ENCODE measurements at regions not wholly inside any gene's neighbourhood (a gene's known extent, or its start where the extent isn't known, plus 50 kb on each side); places are given as distances from the start of the nearest gene placed in this dataset.

- no peak overlapping the region for H3K27ac ChIP-seq (ENCODE audit: low read length)
- no peaks in the 10 kb centered on the region for H3K27me3 ChIP-seq (ENCODE audit: control insufficient read depth, insufficient read depth, low read length)
- H3K4me3 ChIP-seq (ENCODE audit: low read length) = no peak overlapping the region
- no peaks in the 10 kb centered on the region for H3K36me3 ChIP-seq (ENCODE audit: control insufficient read depth, insufficient read depth, low read length)
- no peak for DNase-seq
- no peaks in the 10 kb centered on the region for H3K9me3 ChIP-seq (replicated peaks; ENCODE audit: control insufficient read depth, low read depth, low read length)
- no CpG with 5 or more reads among the region's 7 CpGs for WGBS (ENCODE audit: insufficient coverage)
- H3K4me1 ChIP-seq (ENCODE audit: control insufficient read depth, insufficient read depth, low read length) = no peaks in the 10 kb centered on the region
Observed at GRCh38 chr3:5384557-5385236, 197.2 kb downstream of the EDEM1 start.

- H3K36me3 ChIP-seq (ENCODE audit: control insufficient read depth, insufficient read depth, low read length) = no peaks in the 10 kb centered on the region
- DNase-seq = no peak
- no peaks in the 10 kb centered on the region for H3K4me1 ChIP-seq (ENCODE audit: control insufficient read depth, insufficient read depth, low read length)
- 50% methylated on average over 1 of the region's 1 CpG for WGBS (ENCODE audit: insufficient coverage)
- H3K9me3 ChIP-seq (replicated peaks; ENCODE audit: control insufficient read depth, low read depth, low read length) = no peaks in the 10 kb centered on the region
- H3K4me3 ChIP-seq (ENCODE audit: low read length) = no peak overlapping the region
- H3K27me3 ChIP-seq (ENCODE audit: control insufficient read depth, insufficient read depth, low read length) = no peaks in the 10 kb centered on the region
- no peak overlapping the region for H3K27ac ChIP-seq (ENCODE audit: low read length)
Observed at GRCh38 chr3:5388091-5388490, 200.6 kb downstream of the EDEM1 start.

GRCh38 chr3:5389057-5389456 lies 201.6 kb downstream of the EDEM1 start:
- H3K27ac ChIP-seq (ENCODE audit: low read length) = no peak overlapping the region
- H3K36me3 ChIP-seq (ENCODE audit: control insufficient read depth, insufficient read depth, low read length) = no peaks in the 10 kb centered on the region
- no peak for DNase-seq
- H3K9me3 ChIP-seq (replicated peaks; ENCODE audit: control insufficient read depth, low read depth, low read length) = no peaks in the 10 kb centered on the region
- no peak overlapping the region for H3K4me3 ChIP-seq (ENCODE audit: low read length)
- WGBS (ENCODE audit: insufficient coverage) = 80% methylated on average over 1 of the region's 4 CpGs
- no peaks in the 10 kb centered on the region for H3K27me3 ChIP-seq (ENCODE audit: control insufficient read depth, insufficient read depth, low read length)
- no peaks in the 10 kb centered on the region for H3K4me1 ChIP-seq (ENCODE audit: control insufficient read depth, insufficient read depth, low read length)

- Histone ChIP-seq H3K27me3 (ENCODE audit: control insufficient read depth, insufficient read depth, low read length) (no peaks in the 10 kb centered on the region), H3K4me3 (ENCODE audit: low read length) (no peak overlapping the region), H3K36me3 (ENCODE audit: control insufficient read depth, insufficient read depth, low read length) (no peaks in the 10 kb centered on the region), H3K4me1 (ENCODE audit: control insufficient read depth, insufficient read depth, low read length) (no peaks in the 10 kb centered on the region), H3K27ac (ENCODE audit: low read length) (no peak overlapping the region), H3K9me3 (replicated peaks; ENCODE audit: control insufficient read depth, low read depth, low read length) (no peaks in the 10 kb centered on the region)
- DNase-seq = no peak
- WGBS (ENCODE audit: insufficient coverage) = 53% methylated on average over 4 of the region's 5 CpGs
Observed at GRCh38 chr3:5390221-5390620, 202.7 kb downstream of the EDEM1 start.

GRCh38 chr3:5390936-5391625 lies 203.6 kb downstream of the EDEM1 start:
- WGBS (ENCODE audit: insufficient coverage) = 60% methylated on average over 1 of the region's 5 CpGs
- no peaks in the 10 kb centered on the region for H3K36me3 ChIP-seq (ENCODE audit: control insufficient read depth, insufficient read depth, low read length)

GRCh38 chr3:5401002-5401401 lies 213.5 kb downstream of the EDEM1 start:
- no peak overlapping the region for H3K4me3 ChIP-seq (ENCODE audit: low read length)
- no peak overlapping the region for H3K27ac ChIP-seq (ENCODE audit: low read length)
- H3K27me3 ChIP-seq (ENCODE audit: control insufficient read depth, insufficient read depth, low read length) = no peaks in the 10 kb centered on the region
- 80% methylated on average over 1 of the region's 10 CpGs for WGBS (ENCODE audit: insufficient coverage)
- DNase-seq = no peak
- H3K9me3 ChIP-seq (replicated peaks; ENCODE audit: control insufficient read depth, low read depth, low read length) = no peaks in the 10 kb centered on the region
- no peaks in the 10 kb centered on the region for H3K36me3 ChIP-seq (ENCODE audit: control insufficient read depth, insufficient read depth, low read length)
- no peaks in the 10 kb centered on the region for H3K4me1 ChIP-seq (ENCODE audit: control insufficient read depth, insufficient read depth, low read length)

More at GRCh38 chr3:5390936-5391625, 203.6 kb downstream of the EDEM1 start:
- no peak for DNase-seq
- Histone ChIP-seq H3K4me1 (ENCODE audit: control insufficient read depth, insufficient read depth, low read length) (no peaks in the 10 kb centered on the region), H3K9me3 (replicated peaks; ENCODE audit: control insufficient read depth, low read depth, low read length) (no peaks in the 10 kb centered on the region), H3K27me3 (ENCODE audit: control insufficient read depth, insufficient read depth, low read length) (no peaks in the 10 kb centered on the region), H3K27ac (ENCODE audit: low read length) (no peak overlapping the region), H3K4me3 (ENCODE audit: low read length) (no peak overlapping the region)

- Histone ChIP-seq H3K9me3 (replicated peaks; ENCODE audit: control insufficient read depth, low read depth, low read length) (no peaks in the 10 kb centered on the region), H3K4me1 (ENCODE audit: control insufficient read depth, insufficient read depth, low read length) (no peaks in the 10 kb centered on the region), H3K4me3 (ENCODE audit: low read length) (no peak overlapping the region), H3K27me3 (ENCODE audit: control insufficient read depth, insufficient read depth, low read length) (no peaks in the 10 kb centered on the region), H3K36me3 (ENCODE audit: control insufficient read depth, insufficient read depth, low read length) (no peaks in the 10 kb centered on the region), H3K27ac (ENCODE audit: low read length) (no peak overlapping the region)
- no peak for DNase-seq
- WGBS (ENCODE audit: insufficient coverage) = no CpG with 5 or more reads among the region's 2 CpGs
Observed at GRCh38 chr3:5404718-5405117, 217.2 kb downstream of the EDEM1 start.

- DNase-seq = peak; percentile 36
- no peaks in the 10 kb centered on the region for H3K27me3 ChIP-seq (ENCODE audit: control insufficient read depth, insufficient read depth, low read length)
- WGBS (ENCODE audit: insufficient coverage) = no CpG with 5 or more reads among the region's 2 CpGs
Observed at GRCh38 chr3:5411786-5412185, 224.3 kb downstream of the EDEM1 start.

GRCh38 chr3:5423076-5423475 lies 235.6 kb downstream of the EDEM1 start:
- DNase-seq = peak; percentile 29
- no CpG with 5 or more reads among the region's 4 CpGs for WGBS (ENCODE audit: insufficient coverage)
- H3K27me3 ChIP-seq (ENCODE audit: control insufficient read depth, insufficient read depth, low read length) = no peaks in the 10 kb centered on the region

More at GRCh38 chr3:5411786-5412185, 224.3 kb downstream of the EDEM1 start:
- Histone ChIP-seq H3K4me3 (ENCODE audit: low read length) (no peak overlapping the region), H3K4me1 (ENCODE audit: control insufficient read depth, insufficient read depth, low read length) (no peaks in the 10 kb centered on the region), H3K9me3 (replicated peaks; ENCODE audit: control insufficient read depth, low read depth, low read length) (no peaks in the 10 kb centered on the region), H3K36me3 (ENCODE audit: control insufficient read depth, insufficient read depth, low read length) (no peaks in the 10 kb centered on the region), H3K27ac (ENCODE audit: low read length) (no peak overlapping the region)

GRCh38 chr3:5423523-5423922 lies 236.0 kb downstream of the EDEM1 start:
- H3K4me3 ChIP-seq (ENCODE audit: low read length) = no peak overlapping the region
- no CpG with 5 or more reads among the region's 2 CpGs for WGBS (ENCODE audit: insufficient coverage)
- no peaks in the 10 kb centered on the region for H3K9me3 ChIP-seq (replicated peaks; ENCODE audit: control insufficient read depth, low read depth, low read length)
- peaks cover 4% of the 10 kb centered on the region for H3K27me3 ChIP-seq (ENCODE audit: control insufficient read depth, insufficient read depth, low read length)
- no peak overlapping the region for H3K27ac ChIP-seq (ENCODE audit: low read length)
- peak; percentile 44 for DNase-seq
- H3K4me1 ChIP-seq (ENCODE audit: control insufficient read depth, insufficient read depth, low read length) = peaks cover 16% of the 10 kb centered on the region
- no peaks in the 10 kb centered on the region for H3K36me3 ChIP-seq (ENCODE audit: control insufficient read depth, insufficient read depth, low read length)

More at GRCh38 chr3:5423076-5423475, 235.6 kb downstream of the EDEM1 start:
- no peak overlapping the region for H3K27ac ChIP-seq (ENCODE audit: low read length)
- peaks cover 16% of the 10 kb centered on the region for H3K4me1 ChIP-seq (ENCODE audit: control insufficient read depth, insufficient read depth, low read length)
- H3K9me3 ChIP-seq (replicated peaks; ENCODE audit: control insufficient read depth, low read depth, low read length) = no peaks in the 10 kb centered on the region
- no peaks in the 10 kb centered on the region for H3K36me3 ChIP-seq (ENCODE audit: control insufficient read depth, insufficient read depth, low read length)
- no peak overlapping the region for H3K4me3 ChIP-seq (ENCODE audit: low read length)

All from muscle of leg (tissue), 3 donors.